Left forelimb (tissue), 1 donor: ENCODE measurements at regions not wholly inside any gene's neighbourhood (a gene's known extent, or its start where the extent isn't known, plus 50 kb on each side); places are given as distances from the start of the nearest gene placed in this dataset.
"Not testable (repeated sequence)": the region's sequence is repeated elsewhere in the genome, so short reads cannot be mapped to it uniquely, and the experiment has no call there.

ENCODE experiments used
- DNase-seq: peaks from one replicate; pipeline ENCODE4 v3.0.0-alpha.2; 2018; ENCODE audit warnings: low spot score

DNA sequence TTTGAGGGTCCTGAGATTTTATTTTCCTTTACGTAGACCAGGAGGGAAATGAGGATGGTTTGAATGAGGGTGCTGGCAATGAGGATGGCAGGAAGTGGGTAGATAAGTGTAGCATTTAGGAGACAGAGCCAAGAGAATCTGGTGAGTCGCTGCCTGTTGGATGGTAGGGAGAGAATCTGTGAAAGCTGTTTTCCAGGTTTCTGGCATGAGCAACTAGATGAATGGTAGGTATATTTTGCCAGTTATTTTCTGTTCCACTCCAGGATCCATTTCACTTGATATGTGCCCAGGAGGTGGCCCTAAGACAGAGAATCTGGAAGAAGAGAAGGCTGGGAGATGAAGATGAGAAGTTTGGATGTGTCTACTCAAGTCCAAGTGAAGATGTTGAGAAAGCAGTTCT lies 63.3 kb upstream of the VIPR2 start:
- DNase-seq: no peak

DNA sequence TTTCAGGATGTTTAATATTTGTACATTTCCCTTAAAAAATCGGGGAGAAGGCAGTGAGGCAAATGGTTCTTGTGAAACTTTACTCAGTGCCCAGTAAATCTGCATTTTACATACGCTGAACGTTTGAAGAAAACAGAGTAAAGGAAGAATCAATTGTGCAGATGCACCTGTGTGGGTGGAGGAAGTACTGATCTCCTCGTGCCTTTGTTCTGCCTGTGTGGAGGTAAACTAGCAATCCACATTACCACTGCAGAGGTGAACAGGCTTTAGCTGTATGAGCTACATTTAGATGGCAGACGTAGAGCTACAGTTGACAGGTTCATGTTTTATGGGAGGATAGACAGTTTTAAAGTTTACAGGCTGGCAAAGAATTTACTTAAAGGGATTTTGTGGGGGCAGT lies 62.7 kb upstream of the VIPR2 start:
- DNase-seq: peak; percentile 18

GRCh38 chr7:159205833-159206232 lies 61.2 kb upstream of the VIPR2 start:
- DNase-seq: no peak

DNA sequence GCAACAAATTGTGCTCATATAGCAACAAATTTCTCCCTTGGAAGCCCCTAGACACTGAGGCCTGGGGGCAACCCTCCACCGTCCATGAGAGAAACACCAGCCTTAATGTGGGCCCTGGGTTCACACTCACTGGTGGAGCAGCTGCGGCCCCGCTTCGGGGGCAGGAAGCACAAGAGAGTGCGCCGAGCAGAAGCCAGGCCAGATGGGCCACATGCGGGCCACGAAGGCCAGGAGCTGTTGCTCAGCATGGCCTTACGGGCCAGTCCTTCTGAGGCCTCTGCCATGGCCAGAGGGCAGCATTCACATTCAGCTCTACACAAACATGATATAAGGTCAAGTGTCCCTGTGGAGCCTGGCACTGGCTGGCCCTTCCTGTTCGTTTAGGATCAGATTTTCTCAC lies 60.0 kb upstream of the VIPR2 start:
- no peak for DNase-seq

- not testable (repeated sequence) for DNase-seq
Measured at GRCh38 chr7:159203253-159203652, 58.6 kb upstream of the VIPR2 start.

DNA sequence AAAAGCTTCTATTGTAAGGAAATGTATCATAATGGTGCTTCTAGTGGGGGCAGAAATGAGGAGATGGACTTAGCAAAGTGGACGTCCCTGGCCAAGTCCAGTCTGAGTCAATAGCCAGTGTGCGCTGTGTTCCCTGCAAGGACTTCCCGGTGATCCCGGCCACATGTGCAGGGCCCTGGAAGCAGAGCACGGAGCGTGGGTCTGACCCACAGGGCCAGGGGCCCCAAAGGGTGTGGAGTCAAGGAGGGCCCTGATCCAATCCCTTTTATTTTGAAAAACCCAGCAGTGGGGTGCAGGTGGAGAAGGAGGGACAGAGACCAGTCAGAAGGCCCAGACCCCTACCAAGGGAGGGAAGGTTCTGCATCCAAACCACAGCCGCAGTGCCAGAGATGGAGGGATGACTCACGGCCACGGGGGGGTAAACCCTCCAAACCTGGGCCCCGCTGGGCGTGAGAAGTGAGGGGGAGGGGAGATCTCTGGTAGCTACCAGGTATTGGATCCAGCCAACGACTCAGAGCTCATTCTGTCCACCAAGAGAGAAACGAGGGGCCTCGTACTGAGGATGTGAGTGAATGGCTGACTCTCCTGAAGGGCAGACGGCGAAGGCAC lies 57.2 kb upstream of the VIPR2 start:
- DNase-seq: no peak

DNA sequence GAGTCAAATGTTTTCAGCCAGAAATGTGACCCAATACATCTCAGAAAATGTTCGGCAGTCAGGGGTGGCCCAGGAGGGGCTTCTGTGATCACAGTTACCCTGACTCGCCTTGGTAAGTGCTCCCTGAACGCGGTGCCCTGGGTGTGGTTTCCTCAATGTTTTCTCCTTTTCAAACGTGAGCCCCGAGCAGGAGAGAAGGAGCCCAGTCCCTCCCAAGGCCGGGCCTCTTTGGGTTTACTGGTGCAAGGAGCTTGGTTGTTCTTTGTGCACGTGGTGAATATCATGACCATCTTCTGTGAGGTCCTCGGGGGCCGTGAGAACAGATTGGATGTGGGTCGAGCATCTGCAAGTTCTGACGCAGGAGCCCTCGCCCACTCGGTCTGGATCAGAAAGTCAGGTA lies 55.8 kb upstream of the VIPR2 start:
- no peak for DNase-seq

DNA sequence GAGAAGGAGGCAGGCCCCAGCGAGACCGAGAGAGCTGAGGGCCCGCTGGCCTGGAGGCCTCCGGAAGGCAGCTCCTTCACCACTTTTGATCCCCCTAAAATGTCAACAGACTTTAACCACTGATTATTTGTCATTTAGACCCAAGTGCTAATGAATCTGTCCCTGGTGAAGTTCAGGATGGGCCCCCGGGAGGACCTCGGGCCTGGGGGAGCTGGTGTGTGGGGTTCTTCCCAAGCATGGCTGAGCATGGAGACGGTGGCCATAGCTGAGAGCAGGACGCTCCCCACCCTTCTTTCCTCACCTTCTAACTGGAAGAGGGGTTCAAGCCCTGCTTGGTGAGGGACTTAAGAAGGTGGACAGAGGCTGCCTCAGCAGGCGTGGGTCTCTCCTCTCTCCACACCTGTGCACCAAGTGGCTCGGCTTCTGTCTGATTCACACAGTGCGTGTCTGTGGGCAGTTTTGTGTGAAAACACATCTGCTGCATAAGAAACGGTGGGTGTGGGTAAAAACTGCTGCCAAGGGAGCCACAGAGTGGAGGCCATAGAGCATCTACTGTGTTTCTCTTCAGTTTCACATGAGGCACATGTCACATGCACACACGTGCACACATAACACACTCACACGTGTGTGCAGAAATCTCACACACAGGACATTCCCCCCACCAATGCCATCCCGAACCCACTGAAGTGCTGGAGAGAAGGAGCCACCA lies 53.5 kb upstream of the VIPR2 start:
- no peak for DNase-seq

GRCh38 chr7:159197066-159197975 lies 52.7 kb upstream of the VIPR2 start:
- no peak for DNase-seq

GRCh38 chr7:159196584-159196983 lies 51.9 kb upstream of the VIPR2 start:
- no peak for DNase-seq

DNA sequence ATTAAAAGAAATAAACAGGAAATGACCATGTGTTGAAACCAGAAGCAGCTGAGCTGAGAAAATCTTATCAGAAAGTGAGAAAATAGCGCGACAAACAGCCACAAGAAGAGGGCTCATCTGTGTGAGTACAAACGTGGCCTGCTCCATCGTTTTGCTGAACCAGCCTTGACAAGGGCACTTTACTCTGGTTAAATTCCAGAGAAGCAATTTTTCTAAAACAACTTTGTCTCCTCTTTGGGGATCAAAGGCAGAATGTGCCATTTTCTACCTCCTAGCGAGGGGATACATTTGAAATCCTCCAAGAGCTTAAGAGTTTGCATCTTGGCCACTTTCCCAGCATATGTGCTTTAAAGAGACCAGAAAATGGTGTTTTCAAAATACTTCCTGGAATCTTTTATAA lies 51.3 kb upstream of the VIPR2 start:
- no peak for DNase-seq
